ENCODE measurements at regions not wholly inside any gene's neighbourhood (a gene's known extent, or its start where the extent isn't known, plus 50 kb on each side); places are given as distances from the start of the nearest gene placed in this dataset.
"Not testable (repeated sequence)": the region's sequence is repeated elsewhere in the genome, so short reads cannot be mapped to it uniquely, and the experiment has no call there.

GRCh38 chr10:131825960-131826650 lies 74.7 kb upstream of the PPP2R2D start:
- DNase-seq = no peak

- DNase-seq = no peak
These were observed 71.5 kb upstream of the PPP2R2D start for GRCh38 chr10:131829156-131829930.

GRCh38 chr10:131830446-131831130 lies 70.2 kb upstream of the PPP2R2D start:
- no peak for DNase-seq

GRCh38 chr10:131831561-131831960 lies 69.2 kb upstream of the PPP2R2D start:
- no peak for DNase-seq

- DNase-seq = no peak
These were observed 68.6 kb upstream of the PPP2R2D start for GRCh38 chr10:131832056-131832685.

GRCh38 chr10:131833013-131833412 lies 67.8 kb upstream of the PPP2R2D start:
- DNase-seq = no peak

GRCh38 chr10:131833446-131834080 lies 67.2 kb upstream of the PPP2R2D start:
- DNase-seq = no peak

GRCh38 chr10:131834152-131834810 lies 66.5 kb upstream of the PPP2R2D start:
- no peak for DNase-seq

GRCh38 chr10:131838966-131839742 lies 61.7 kb upstream of the PPP2R2D start:
- no peak for DNase-seq

GRCh38 chr10:131839880-131840787 lies 60.7 kb upstream of the PPP2R2D start:
- DNase-seq = not testable (repeated sequence)

- DNase-seq = no peak
These were observed 60.1 kb upstream of the PPP2R2D start for GRCh38 chr10:131840788-131841118.

GRCh38 chr10:131841131-131841660 lies 59.6 kb upstream of the PPP2R2D start:
- no peak for DNase-seq

GRCh38 chr10:131841661-131842139 lies 59.1 kb upstream of the PPP2R2D start:
- no peak for DNase-seq

- no peak for DNase-seq
These were observed 58.3 kb upstream of the PPP2R2D start for GRCh38 chr10:131842351-131843088.

GRCh38 chr10:131843089-131843595 lies 57.7 kb upstream of the PPP2R2D start:
- no peak for DNase-seq

- DNase-seq = no peak
These were observed 56.9 kb upstream of the PPP2R2D start for GRCh38 chr10:131843881-131844284.

GRCh38 chr10:131844529-131845084 lies 56.2 kb upstream of the PPP2R2D start:
- no peak for DNase-seq

GRCh38 chr10:131845505-131846239 lies 55.1 kb upstream of the PPP2R2D start:
- no peak for DNase-seq

Data from activated CD8-positive, alpha-beta memory T cell treated with anti-CD3 and anti-CD28 coated beads, Interleukin-2, amount 50 U/mL, for 4 hours (primary cell).